WTC11 (cell line): ENCODE measurements at regions not wholly inside any gene's neighbourhood (a gene's known extent, or its start where the extent isn't known, plus 50 kb on each side); places are given as distances from the start of the nearest gene placed in this dataset.
A peak's percentile ranks its signal among the peaks of the same experiment; 100 is the strongest.

ENCODE experiments used
- ATAC-seq: fragments of 200-7000 bp; cut with Tn5 transposase; 2 replicates; pipeline ENCODE4 v1.10.0; 2021; ENCODE audit warnings: mild to moderate bottlenecking, moderate library complexity
- CTCF ChIA-PET: fragments of 300-600 bp; sonication (Branson Sonifier 250); formaldehyde crosslinking; loops from one replicate; lab custom pipeline; 2021; ENCODE audit warnings: antibody characterized with exemption; lab: Charles Lee
- POLR2A ChIA-PET: fragments of 350-600 bp; sonication (Branson Sonifier 250); formaldehyde crosslinking; loops from one replicate; lab custom pipeline; 2021; ENCODE audit warnings: antibody characterized with exemption; lab: Charles Lee
- DNase-seq: peaks from one replicate; pipeline ENCODE4 v3.0.0; 2021; ENCODE audit warnings: low spot score
- H3K27ac Mint-ChIP-seq: 2 replicates; pipeline ENCODE4 v1.8.0; 2021; ENCODE audit warnings: mixed read lengths
- H3K27me3 Mint-ChIP-seq: 2 replicates; pipeline ENCODE4 v1.8.0; 2021; ENCODE audit warnings: low read depth, mild to moderate bottlenecking, moderate library complexity, mixed read lengths
- H3K36me3 Mint-ChIP-seq: 2 replicates; pipeline ENCODE4 v1.8.0; 2021; ENCODE audit warnings: mixed read lengths
- H3K4me1 Mint-ChIP-seq: 2 replicates; pipeline ENCODE4 v1.8.0; 2022; ENCODE audit warnings: mixed read lengths
- H3K4me3 Mint-ChIP-seq: 2 replicates; pipeline ENCODE4 v1.8.0; 2021; ENCODE audit warnings: mild to moderate bottlenecking, moderate library complexity, mixed read lengths
- H3K9me3 Mint-ChIP-seq: 2 replicates; pipeline ENCODE4 v1.8.0; 2021; ENCODE audit warnings: mixed read lengths
- ATF1 ChIP-seq: sonication (generic); formaldehyde crosslinking; IDR thresholded peaks from 2 replicates; pipeline ENCODE4 v1.8.1; 2023; ENCODE audit warnings: mild to moderate bottlenecking, moderate library complexity, missing genetic modification reagents
- CREB1 ChIP-seq: sonication (generic); formaldehyde crosslinking; IDR thresholded peaks from 2 replicates; pipeline ENCODE4 v1.8.0; 2023; ENCODE audit warnings: mild to moderate bottlenecking, missing genetic modification reagents
- E2F1 ChIP-seq: sonication (generic); formaldehyde crosslinking; IDR thresholded peaks from 2 replicates; pipeline ENCODE4 v1.8.0; 2022; ENCODE audit warnings: mild to moderate bottlenecking, missing genetic modification reagents
- ELF4 ChIP-seq: sonication (generic); formaldehyde crosslinking; IDR thresholded peaks from 2 replicates; pipeline ENCODE4 v1.8.1; 2022; ENCODE audit warnings: low read depth, mild to moderate bottlenecking, moderate library complexity, missing genetic modification reagents
- ETV6 ChIP-seq: sonication (generic); formaldehyde crosslinking; IDR thresholded peaks from 2 replicates; pipeline ENCODE4 v1.8.1; 2022; ENCODE audit warnings: mild to moderate bottlenecking, missing genetic modification reagents
- MXD4 ChIP-seq: fragments of 250-450 bp; sonication (Bioruptor Pico); IDR thresholded peaks from 2 replicates; pipeline ENCODE4 v1.8.0; 2021; ENCODE audit warnings: mild to moderate bottlenecking, moderate library complexity, borderline replicate concordance
- RELA ChIP-seq: sonication (generic); formaldehyde crosslinking; IDR thresholded peaks from 2 replicates; pipeline ENCODE4 v1.8.1; 2022; ENCODE audit warnings: missing genetic modification reagents, mild to moderate bottlenecking, borderline replicate concordance
- RORB ChIP-seq: fragments of 250-450 bp; sonication (Bioruptor Pico); IDR thresholded peaks from 2 replicates; pipeline ENCODE4 v1.9.0; 2021; ENCODE audit warnings: mild to moderate bottlenecking
- TCF7 ChIP-seq: sonication (generic); formaldehyde crosslinking; IDR thresholded peaks from 2 replicates; pipeline ENCODE4 v1.8.0; 2022; ENCODE audit warnings: mild to moderate bottlenecking, low read depth, missing genetic modification reagents, moderate library complexity
- TEAD4 ChIP-seq: sonication (generic); formaldehyde crosslinking; IDR thresholded peaks from 2 replicates; pipeline ENCODE4 v1.8.0; 2022; ENCODE audit warnings: mild to moderate bottlenecking, missing genetic modification reagents
- TP53 ChIP-seq: sonication (generic); formaldehyde crosslinking; IDR thresholded peaks from 2 replicates; pipeline ENCODE4 v1.8.1; 2023; ENCODE audit warnings: mild to moderate bottlenecking, missing genetic modification reagents
- ZBTB21 ChIP-seq: sonication (generic); formaldehyde crosslinking; IDR thresholded peaks from 2 replicates; pipeline ENCODE4 v1.8.1; 2023; ENCODE audit warnings: mild to moderate bottlenecking, missing genetic modification reagents, borderline replicate concordance
- ZNF138 ChIP-seq: sonication (generic); formaldehyde crosslinking; conservative IDR thresholded peaks from 2 replicates; pipeline ENCODE4 v1.8.1; 2022; ENCODE audit warnings: mild to moderate bottlenecking, moderate library complexity, missing genetic modification reagents
- ZNF263 ChIP-seq: sonication (generic); formaldehyde crosslinking; IDR thresholded peaks from 2 replicates; pipeline ENCODE4 v1.8.1; 2022; ENCODE audit warnings: low read depth, mild to moderate bottlenecking, moderate library complexity, missing genetic modification reagents
- ZNF425 ChIP-seq: fragments of 250-450 bp; sonication (Bioruptor Pico); conservative IDR thresholded peaks from 2 replicates; pipeline ENCODE4 v1.9.0; 2021; ENCODE audit warnings: mild to moderate bottlenecking
- TF ChIP-seq, protein P1 (sequence below): sonication (generic); formaldehyde crosslinking; IDR thresholded peaks from 2 replicates; pipeline ENCODE4 v1.8.1; 2022; ENCODE audit warnings: mild to moderate bottlenecking, moderate library complexity, missing genetic modification reagents
- TF ChIP-seq, protein P2 (sequence below): sonication (generic); formaldehyde crosslinking; IDR thresholded peaks from 2 replicates; pipeline ENCODE4 v1.8.0; 2022; ENCODE audit warnings: mild to moderate bottlenecking, missing genetic modification reagents
- TF ChIP-seq, protein P3 (sequence below): fragments of 250-450 bp; sonication (Bioruptor Pico); IDR thresholded peaks from 2 replicates; pipeline ENCODE4 v1.9.0; 2021; ENCODE audit warnings: moderate library complexity, mild to moderate bottlenecking, inconsistent platforms, borderline replicate concordance

- ChIA-PET POLR2A (no interaction called here), CTCF (interaction anchor here (0.6 to 1.0 kb wide), 2 partner anchors 14 to 70 kb away, joined by 5 to 6 read pairs; no protein-coding TSS in a partner anchor)
- Mint-ChIP-seq H3K27ac (no peak overlapping the region), H3K4me3 (no peak overlapping the region), H3K9me3 (peaks cover 13% of the 10 kb centered on the region), H3K4me1 (peaks cover 5% of the 10 kb centered on the region), H3K36me3 (no peaks in the 10 kb centered on the region)
- DNase-seq (no peak), ATAC-seq (no peak)
- TF ChIP-seq ELF4 (CRISPR knock-in tag) = no peak
- TF ChIP-seq ZBTB21 (CRISPR knock-in tag) = no peak
- no peak for TF ChIP-seq E2F1 (CRISPR knock-in tag)
- TF ChIP-seq MXD4 = no peak
- no peak for TF ChIP-seq ZNF425
- TF ChIP-seq, all 79 proteins: peak for 0
- no peaks in the 10 kb centered on the region for H3K27me3 Mint-ChIP-seq
Observed at GRCh38 chr19:30071871-30072270, 129.8 kb downstream of the URI1 start.

DNA sequence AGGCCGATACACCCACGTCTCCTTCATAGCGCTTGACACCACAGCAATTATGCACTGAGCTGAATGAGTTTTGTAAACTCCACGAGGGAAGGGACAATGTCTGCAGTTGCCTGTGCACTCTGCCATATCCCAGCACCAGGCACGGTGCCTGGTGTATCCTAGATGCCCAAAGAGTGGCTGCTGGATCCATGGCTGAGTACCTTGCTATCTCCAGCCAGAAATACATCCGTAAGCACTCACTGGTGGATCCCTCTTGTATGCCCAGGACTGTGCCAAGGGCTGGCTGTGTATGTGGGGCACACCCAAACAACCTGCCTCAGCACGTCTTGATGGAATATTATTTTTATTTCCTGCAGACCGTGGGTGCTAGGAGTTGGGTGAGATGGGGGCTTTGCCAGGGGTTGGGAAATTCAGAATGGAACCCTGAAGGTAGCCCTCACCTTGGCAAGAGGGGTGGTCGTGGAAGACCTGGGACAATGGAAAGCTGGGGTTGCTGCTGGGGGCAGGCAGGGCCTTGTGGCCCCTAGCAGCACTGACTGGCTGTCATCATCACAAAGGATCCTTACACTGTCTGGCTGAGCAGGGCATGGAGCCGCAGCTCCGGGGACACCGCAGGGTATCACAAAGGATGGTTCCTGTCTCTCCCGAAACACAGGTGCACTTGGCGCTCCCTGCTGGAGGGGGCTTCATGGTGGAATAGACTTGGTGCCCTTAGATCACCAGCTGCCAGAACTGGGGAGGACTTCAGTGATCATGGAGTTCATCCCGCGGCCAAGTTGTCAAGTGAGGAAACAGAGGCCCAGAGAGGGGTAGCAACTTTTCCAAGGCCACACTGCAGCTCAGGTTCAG lies 131.3 kb downstream of the URI1 start:
- ChIA-PET POLR2A (no interaction called here), CTCF (interaction anchor here (2.1 kb wide), 1 partner anchor 12 kb away, joined by 7 read pairs; no protein-coding TSS in a partner anchor)
- H3K36me3 Mint-ChIP-seq = no peaks in the 10 kb centered on the region
- H3K4me3 Mint-ChIP-seq = no peak overlapping the region
- DNase-seq (peak; percentile 32), ATAC-seq (peak; percentile 31)
- peaks cover 6% of the 10 kb centered on the region for H3K9me3 Mint-ChIP-seq
- H3K4me1 Mint-ChIP-seq = peaks cover 5% of the 10 kb centered on the region
- H3K27me3 Mint-ChIP-seq = no peaks in the 10 kb centered on the region
- TF ChIP-seq ATF1 (CRISPR knock-in tag) (no peak), TCF7 (CRISPR knock-in tag) (no peak), ZNF263 (CRISPR knock-in tag) (no peak), RELA (no peak), CREB1 (no peak)
- TF ChIP-seq, protein P1, sequence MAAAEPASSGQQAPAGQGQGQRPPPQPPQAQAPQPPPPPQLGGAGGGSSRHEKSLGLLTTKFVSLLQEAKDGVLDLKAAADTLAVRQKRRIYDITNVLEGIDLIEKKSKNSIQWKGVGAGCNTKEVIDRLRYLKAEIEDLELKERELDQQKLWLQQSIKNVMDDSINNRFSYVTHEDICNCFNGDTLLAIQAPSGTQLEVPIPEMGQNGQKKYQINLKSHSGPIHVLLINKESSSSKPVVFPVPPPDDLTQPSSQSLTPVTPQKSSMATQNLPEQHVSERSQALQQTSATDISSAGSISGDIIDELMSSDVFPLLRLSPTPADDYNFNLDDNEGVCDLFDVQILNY (CRISPR knock-in tag) = no peak
- TF ChIP-seq, protein P2, sequence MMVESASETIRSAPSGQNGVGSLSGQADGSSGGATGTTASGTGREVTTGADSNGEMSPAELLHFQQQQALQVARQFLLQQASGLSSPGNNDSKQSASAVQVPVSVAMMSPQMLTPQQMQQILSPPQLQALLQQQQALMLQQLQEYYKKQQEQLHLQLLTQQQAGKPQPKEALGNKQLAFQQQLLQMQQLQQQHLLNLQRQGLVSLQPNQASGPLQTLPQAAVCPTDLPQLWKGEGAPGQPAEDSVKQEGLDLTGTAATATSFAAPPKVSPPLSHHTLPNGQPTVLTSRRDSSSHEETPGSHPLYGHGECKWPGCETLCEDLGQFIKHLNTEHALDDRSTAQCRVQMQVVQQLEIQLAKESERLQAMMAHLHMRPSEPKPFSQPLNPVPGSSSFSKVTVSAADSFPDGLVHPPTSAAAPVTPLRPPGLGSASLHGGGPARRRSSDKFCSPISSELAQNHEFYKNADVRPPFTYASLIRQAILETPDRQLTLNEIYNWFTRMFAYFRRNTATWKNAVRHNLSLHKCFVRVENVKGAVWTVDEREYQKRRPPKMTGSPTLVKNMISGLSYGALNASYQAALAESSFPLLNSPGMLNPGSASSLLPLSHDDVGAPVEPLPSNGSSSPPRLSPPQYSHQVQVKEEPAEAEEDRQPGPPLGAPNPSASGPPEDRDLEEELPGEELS (CRISPR knock-in tag) = no peak
- no peak overlapping the region for H3K27ac Mint-ChIP-seq

DNA sequence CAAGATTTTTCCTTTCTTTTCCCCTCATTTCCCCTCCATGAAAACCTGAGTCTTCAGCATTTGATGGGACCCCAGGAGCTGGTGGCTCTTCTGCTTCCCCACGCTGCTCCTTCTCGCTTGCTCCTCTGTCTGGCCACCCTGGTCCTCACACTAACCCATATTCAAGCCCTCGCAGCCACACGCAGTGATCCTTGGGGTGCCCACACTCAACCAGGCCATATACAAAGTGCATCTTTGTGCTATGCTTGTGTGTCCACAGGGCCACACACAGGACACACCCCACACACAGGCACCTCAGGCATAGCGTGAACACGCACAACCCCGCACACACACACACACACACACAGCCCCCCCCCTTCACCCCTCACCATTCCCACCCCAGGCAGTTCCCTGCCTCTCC lies 132.1 kb downstream of the URI1 start:
- ATAC-seq = no peak
- no peaks in the 10 kb centered on the region for H3K27me3 Mint-ChIP-seq
- DNase-seq = no peak
- H3K9me3 Mint-ChIP-seq = no peaks in the 10 kb centered on the region
- POLR2A ChIA-PET = no interaction called here
- H3K36me3 Mint-ChIP-seq = no peaks in the 10 kb centered on the region
- H3K4me1 Mint-ChIP-seq = peaks cover 5% of the 10 kb centered on the region
- H3K27ac Mint-ChIP-seq = no peak overlapping the region
- CTCF ChIA-PET = interaction anchor here (1.0 to 2.1 kb wide), 2 partner anchors 12 to 425 kb away, joined by 3 to 7 read pairs; no protein-coding TSS in a partner anchor
- H3K4me3 Mint-ChIP-seq = no peak overlapping the region
- TF ChIP-seq ETV6 (CRISPR knock-in tag) = no peak
- TF ChIP-seq ZNF138 (CRISPR knock-in tag) = no peak
- TF ChIP-seq TEAD4 (CRISPR knock-in tag) = no peak
- no peak for TF ChIP-seq RORB (CRISPR knock-in tag)
- TF ChIP-seq, protein P3, sequence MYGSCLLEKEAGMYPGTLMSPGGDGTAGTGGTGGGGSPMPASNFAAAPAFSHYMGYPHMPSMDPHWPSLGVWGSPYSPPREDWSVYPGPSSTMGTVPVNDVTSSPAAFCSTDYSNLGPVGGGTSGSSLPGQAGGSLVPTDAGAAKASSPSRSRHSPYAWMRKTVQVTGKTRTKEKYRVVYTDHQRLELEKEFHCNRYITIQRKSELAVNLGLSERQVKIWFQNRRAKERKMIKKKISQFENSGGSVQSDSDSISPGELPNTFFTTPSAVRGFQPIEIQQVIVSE (CRISPR knock-in tag) = no peak
- no peak for TF ChIP-seq TP53 (CRISPR knock-in tag)
